Loucy (cell line): ENCODE measurements at regions not wholly inside any gene's neighbourhood (a gene's known extent, or its start where the extent isn't known, plus 50 kb on each side); places are given as distances from the start of the nearest gene placed in this dataset.

Experiments used
- EZH2phosphoT487 ChIP-seq: fragments of 200-600 bp; IDR thresholded peaks from 2 replicates; pipeline ENCODE4 v1.6.1; 2018; ENCODE audit warnings: antibody characterized with exemption, mild to moderate bottlenecking, moderate library complexity, borderline replicate concordance
- TF ChIP-seq, protein P1 (sequence below): fragments of 200-600 bp; sonication (generic); conservative IDR thresholded peaks from 2 replicates; pipeline ENCODE4 v1.5.1; 2014; ENCODE audit warnings: mild to moderate bottlenecking, antibody characterized with exemption, low read length

DNA sequence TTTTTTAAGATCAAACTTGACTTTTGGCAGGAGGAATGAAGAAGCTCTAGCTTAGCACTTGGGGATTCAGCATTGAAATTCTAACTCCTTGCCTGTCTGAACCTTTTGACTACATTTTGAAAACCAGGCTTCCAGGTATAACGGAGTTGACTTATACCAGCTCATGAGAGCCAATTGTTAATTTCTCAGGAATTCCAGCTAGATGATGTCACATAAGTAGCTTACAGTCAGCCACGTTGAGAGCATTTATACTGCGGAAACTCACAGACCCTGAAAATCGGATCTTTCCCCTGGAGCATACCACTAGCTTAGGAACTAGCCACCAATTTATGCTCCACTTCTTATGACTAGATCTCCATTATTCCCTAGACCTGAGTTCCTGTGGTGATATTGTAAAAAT, 321.4 kb upstream of the DPH6 start:
- TF ChIP-seq, protein P1, sequence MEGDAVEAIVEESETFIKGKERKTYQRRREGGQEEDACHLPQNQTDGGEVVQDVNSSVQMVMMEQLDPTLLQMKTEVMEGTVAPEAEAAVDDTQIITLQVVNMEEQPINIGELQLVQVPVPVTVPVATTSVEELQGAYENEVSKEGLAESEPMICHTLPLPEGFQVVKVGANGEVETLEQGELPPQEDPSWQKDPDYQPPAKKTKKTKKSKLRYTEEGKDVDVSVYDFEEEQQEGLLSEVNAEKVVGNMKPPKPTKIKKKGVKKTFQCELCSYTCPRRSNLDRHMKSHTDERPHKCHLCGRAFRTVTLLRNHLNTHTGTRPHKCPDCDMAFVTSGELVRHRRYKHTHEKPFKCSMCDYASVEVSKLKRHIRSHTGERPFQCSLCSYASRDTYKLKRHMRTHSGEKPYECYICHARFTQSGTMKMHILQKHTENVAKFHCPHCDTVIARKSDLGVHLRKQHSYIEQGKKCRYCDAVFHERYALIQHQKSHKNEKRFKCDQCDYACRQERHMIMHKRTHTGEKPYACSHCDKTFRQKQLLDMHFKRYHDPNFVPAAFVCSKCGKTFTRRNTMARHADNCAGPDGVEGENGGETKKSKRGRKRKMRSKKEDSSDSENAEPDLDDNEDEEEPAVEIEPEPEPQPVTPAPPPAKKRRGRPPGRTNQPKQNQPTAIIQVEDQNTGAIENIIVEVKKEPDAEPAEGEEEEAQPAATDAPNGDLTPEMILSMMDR: no peak
- no peak for TF ChIP-seq EZH2phosphoT487
